ENCODE measurements at regions not wholly inside any gene's neighbourhood (a gene's known extent, or its start where the extent isn't known, plus 50 kb on each side); places are given as distances from the start of the nearest gene placed in this dataset.
A peak's percentile ranks its signal among the peaks of the same experiment; 100 is the strongest.
"Not testable (repeated sequence)": the region's sequence is repeated elsewhere in the genome, so short reads cannot be mapped to it uniquely, and the experiment has no call there.

GRCh38 chr6:6724539-6725467, 136.3 kb downstream of the LY86 start:
- peak; percentile 76 for DNase-seq (ENCODE audit: low spot score)

- DNase-seq (ENCODE audit: low spot score), result no peak
Observed at GRCh38 chr6:6725468-6726209, 137.1 kb downstream of the LY86 start.

- DNase-seq (ENCODE audit: low spot score), result no peak
Observed at GRCh38 chr6:6728169-6728941, 139.8 kb downstream of the LY86 start.

GRCh38 chr6:6729971-6730370, 141.5 kb downstream of the LY86 start:
- no peak for DNase-seq (ENCODE audit: low spot score)

- DNase-seq (ENCODE audit: low spot score), result no peak
Observed at GRCh38 chr6:6730831-6731230, 142.3 kb downstream of the LY86 start.

GRCh38 chr6:6734479-6735465, 146.3 kb downstream of the LY86 start:
- no peak for DNase-seq (ENCODE audit: low spot score)

- no peak for DNase-seq (ENCODE audit: low spot score)
Observed at GRCh38 chr6:6736791-6737654, 148.5 kb downstream of the LY86 start.

- DNase-seq (ENCODE audit: low spot score), result no peak
Observed at GRCh38 chr6:6737671-6738070, 149.2 kb downstream of the LY86 start.

- DNase-seq (ENCODE audit: low spot score), result no peak
Observed at GRCh38 chr6:6738108-6738507, 149.6 kb downstream of the LY86 start.

GRCh38 chr6:6738922-6739716, 150.6 kb downstream of the LY86 start:
- DNase-seq (ENCODE audit: low spot score), result no peak

- no peak for DNase-seq (ENCODE audit: low spot score)
Observed at GRCh38 chr6:6740595-6740994, 152.1 kb downstream of the LY86 start.

GRCh38 chr6:6741264-6741663, 152.7 kb downstream of the LY86 start:
- DNase-seq (ENCODE audit: low spot score), result no peak

GRCh38 chr6:6742535-6742934, 154.0 kb downstream of the LY86 start:
- DNase-seq (ENCODE audit: low spot score), result no peak

- no peak for DNase-seq (ENCODE audit: low spot score)
Observed at GRCh38 chr6:6744551-6744950, 156.0 kb downstream of the LY86 start.

GRCh38 chr6:6745637-6746332, 157.3 kb downstream of the LY86 start:
- not testable (repeated sequence) for DNase-seq (ENCODE audit: low spot score)

GRCh38 chr6:6746333-6746969, 157.9 kb downstream of the LY86 start:
- no peak for DNase-seq (ENCODE audit: low spot score)

- DNase-seq (ENCODE audit: low spot score), result no peak
Observed at GRCh38 chr6:6746970-6747338, 158.4 kb downstream of the LY86 start.

GRCh38 chr6:6747371-6747770, 158.9 kb downstream of the LY86 start:
- DNase-seq (ENCODE audit: low spot score), result no peak

Data from kidney capillary endothelial cell (primary cell).